HL-60 (cell line): ENCODE measurements at regions not wholly inside any gene's neighbourhood (a gene's known extent, or its start where the extent isn't known, plus 50 kb on each side); places are given as distances from the start of the nearest gene placed in this dataset.

Experiments
- DNase-seq, 2 experiments: peaks; one replicate each; pipeline ENCODE4 v3.0.0-alpha.2; 2010 to 2020; ENCODE audit warnings: low read depth in 1 of 2, low spot score in 1 of 2
- H3K27ac ChIP-seq: fragments of 250-450 bp; sonication (Bioruptor Pico); replicated peaks from 2 replicates; pipeline ENCODE4 v1.5.1; 2020; ENCODE audit warnings: mild to moderate bottlenecking, moderate library complexity
- H3K27me3 ChIP-seq: fragments of 250-450 bp; sonication (Bioruptor Pico); 2 replicates; pipeline ENCODE4 v1.5.1; 2021; ENCODE audit warnings: mild to moderate bottlenecking, moderate library complexity; ENCODE audit not compliant: insufficient read depth, poor library complexity, severe bottlenecking
- H3K4me3 ChIP-seq: replicated peaks from 2 replicates; pipeline ENCODE4 v1.5.1; 2011; ENCODE audit warnings: mild to moderate bottlenecking, control low read depth, low read length; ENCODE audit not compliant: insufficient read depth
- CTCF ChIP-seq: IDR thresholded peaks from one replicate; pipeline ENCODE4 v1.5.1; 2011; ENCODE audit warnings: low read length, control low read depth, inconsistent platforms; ENCODE audit not compliant: insufficient read depth
- GABPA ChIP-seq: IDR thresholded peaks from 2 replicates; pipeline ENCODE4 v1.6.1; 2012; ENCODE audit warnings: low read depth
- POLR2AphosphoS5 ChIP-seq: IDR thresholded peaks from 2 replicates; pipeline ENCODE4 v1.6.1; 2012; ENCODE audit warnings: low read depth
- REST ChIP-seq: IDR thresholded peaks from 2 replicates; pipeline ENCODE4 v1.6.1; 2012; ENCODE audit warnings: low read depth; ENCODE audit not compliant: insufficient replicate concordance
- SPI1 ChIP-seq: IDR thresholded peaks from 2 replicates; pipeline ENCODE4 v1.6.1; 2012; ENCODE audit warnings: low read depth, mild to moderate bottlenecking, borderline replicate concordance

- DNase-seq = no peak
- Histone ChIP-seq H3K27ac (no peak overlapping the region), H3K4me3 (no peak overlapping the region), H3K27me3 (no peaks in the 10 kb centered on the region)
- TF ChIP-seq REST = no peak
- no peak for TF ChIP-seq SPI1
- TF ChIP-seq POLR2AphosphoS5 = no peak
- TF ChIP-seq CTCF = no peak
- no peak for TF ChIP-seq GABPA
Observed at GRCh38 chr5:67992923-67993322, 222.6 kb upstream of the PIK3R1 start.

GRCh38 chr5:67989456-67989855 is 226.1 kb upstream of the PIK3R1 start:
- no peaks in the 10 kb centered on the region for H3K27me3 ChIP-seq
- no peak for TF ChIP-seq REST
- TF ChIP-seq CTCF = no peak
- TF ChIP-seq SPI1 = no peak
- TF ChIP-seq POLR2AphosphoS5 = no peak
- no peak for TF ChIP-seq GABPA
- no peak for DNase-seq
- no peak overlapping the region for H3K4me3 ChIP-seq
- no peak overlapping the region for H3K27ac ChIP-seq

- no peak for DNase-seq
Observed at GRCh38 chr5:67986761-67987160, 228.8 kb upstream of the PIK3R1 start.

More at GRCh38 chr5:67986761-67987160, 228.8 kb upstream of the PIK3R1 start:
- no peak for TF ChIP-seq REST
- TF ChIP-seq CTCF = no peak
- no peak for TF ChIP-seq GABPA
- TF ChIP-seq SPI1 = no peak
- Histone ChIP-seq H3K27me3 (no peaks in the 10 kb centered on the region), H3K27ac (no peak overlapping the region), H3K4me3 (no peak overlapping the region)
